ENCODE measurements at regions not wholly inside any gene's neighbourhood (a gene's known extent, or its start where the extent isn't known, plus 50 kb on each side); places are given as distances from the start of the nearest gene placed in this dataset.

GRCh38 chr2:208648368-208648767 is 241.8 kb downstream of the PTH2R start:
- TF ChIP-seq REST (IDR thresholded peaks at IDR 0.05; ENCODE audit: insufficient read depth in 1 of 2, low read depth in 2 of 2, low read length in 2 of 2): no peak
- TF ChIP-seq TAF1 (IDR thresholded peaks at IDR 0.05; ENCODE audit: borderline replicate concordance, insufficient read depth, low read length): no peak
- no peak for TF ChIP-seq SIN3A (IDR thresholded peaks at IDR 0.05; ENCODE audit: borderline replicate concordance, insufficient read depth, low read length)
- no peak for TF ChIP-seq POLR2AphosphoS5 (IDR thresholded peaks at IDR 0.05; ENCODE audit: low read depth, low read length)

Data from PFSK-1 (cell line).